Type B pancreatic cell (in vitro differentiated cells): ENCODE measurements at regions not wholly inside any gene's neighbourhood (a gene's known extent, or its start where the extent isn't known, plus 50 kb on each side); places are given as distances from the start of the nearest gene placed in this dataset.

Experiments
- DNase-seq: peaks from one replicate; pipeline ENCODE4 v3.0.0; 2021; ENCODE audit warnings: mixed read lengths; ENCODE audit not compliant: unreplicated experiment; ENCODE audit errors: extremely low spot score
- H3K27ac Mint-ChIP-seq: 2 replicates; pipeline ENCODE4 v1.8.0; 2021; ENCODE audit warnings: mild to moderate bottlenecking, mixed read lengths
- H3K27me3 Mint-ChIP-seq: 2 replicates; pipeline ENCODE4 v1.8.0; 2021; ENCODE audit warnings: mixed read lengths
- H3K36me3 Mint-ChIP-seq: 2 replicates; pipeline ENCODE4 v1.8.0; 2021; ENCODE audit warnings: mixed read lengths
- H3K4me1 Mint-ChIP-seq: one replicate; pipeline ENCODE4 v1.8.0; 2021; ENCODE audit warnings: mixed read lengths; ENCODE audit not compliant: unreplicated experiment
- H3K4me3 Mint-ChIP-seq: 2 replicates; pipeline ENCODE4 v1.8.0; 2021; ENCODE audit warnings: mild to moderate bottlenecking, mixed read lengths
- H3K9me3 Mint-ChIP-seq: 2 replicates; pipeline ENCODE4 v1.8.0; 2021; ENCODE audit warnings: mixed read lengths
- TF ChIP-seq, protein P1 (sequence below): fragments of 200-600 bp; sonication (generic); conservative IDR thresholded peaks from 2 replicates; pipeline ENCODE4 v1.5.0; 2021; ENCODE audit warnings: antibody characterized with exemption, mild to moderate bottlenecking

DNA sequence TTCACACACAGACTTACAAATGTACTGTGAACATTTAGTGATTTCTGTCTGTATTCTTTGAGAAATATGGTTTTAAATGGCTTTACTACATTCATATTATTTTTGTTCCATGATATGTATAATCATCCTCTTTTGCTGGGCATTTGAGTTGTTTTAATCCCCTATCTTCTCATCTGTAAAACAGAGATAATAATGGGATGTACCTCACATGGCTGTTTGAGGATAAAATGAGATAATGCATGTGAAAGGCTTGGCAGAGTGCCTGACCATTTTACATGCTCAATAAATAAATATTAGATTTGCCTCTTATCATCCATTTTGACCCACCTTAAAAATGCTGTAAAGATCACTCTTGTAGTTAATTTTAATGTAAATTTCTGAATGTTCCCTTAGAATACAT is 197.2 kb downstream of the C1orf94 start:
- Mint-ChIP-seq H3K4me3 (no peak overlapping the region), H3K27me3 (peaks cover 45% of the 10 kb centered on the region), H3K9me3 (no peaks in the 10 kb centered on the region), H3K27ac (no peak overlapping the region), H3K36me3 (no peaks in the 10 kb centered on the region), H3K4me1 (peaks cover 4% of the 10 kb centered on the region)
- no peak for DNase-seq
- TF ChIP-seq, protein P1, sequence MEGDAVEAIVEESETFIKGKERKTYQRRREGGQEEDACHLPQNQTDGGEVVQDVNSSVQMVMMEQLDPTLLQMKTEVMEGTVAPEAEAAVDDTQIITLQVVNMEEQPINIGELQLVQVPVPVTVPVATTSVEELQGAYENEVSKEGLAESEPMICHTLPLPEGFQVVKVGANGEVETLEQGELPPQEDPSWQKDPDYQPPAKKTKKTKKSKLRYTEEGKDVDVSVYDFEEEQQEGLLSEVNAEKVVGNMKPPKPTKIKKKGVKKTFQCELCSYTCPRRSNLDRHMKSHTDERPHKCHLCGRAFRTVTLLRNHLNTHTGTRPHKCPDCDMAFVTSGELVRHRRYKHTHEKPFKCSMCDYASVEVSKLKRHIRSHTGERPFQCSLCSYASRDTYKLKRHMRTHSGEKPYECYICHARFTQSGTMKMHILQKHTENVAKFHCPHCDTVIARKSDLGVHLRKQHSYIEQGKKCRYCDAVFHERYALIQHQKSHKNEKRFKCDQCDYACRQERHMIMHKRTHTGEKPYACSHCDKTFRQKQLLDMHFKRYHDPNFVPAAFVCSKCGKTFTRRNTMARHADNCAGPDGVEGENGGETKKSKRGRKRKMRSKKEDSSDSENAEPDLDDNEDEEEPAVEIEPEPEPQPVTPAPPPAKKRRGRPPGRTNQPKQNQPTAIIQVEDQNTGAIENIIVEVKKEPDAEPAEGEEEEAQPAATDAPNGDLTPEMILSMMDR: no peak

DNA sequence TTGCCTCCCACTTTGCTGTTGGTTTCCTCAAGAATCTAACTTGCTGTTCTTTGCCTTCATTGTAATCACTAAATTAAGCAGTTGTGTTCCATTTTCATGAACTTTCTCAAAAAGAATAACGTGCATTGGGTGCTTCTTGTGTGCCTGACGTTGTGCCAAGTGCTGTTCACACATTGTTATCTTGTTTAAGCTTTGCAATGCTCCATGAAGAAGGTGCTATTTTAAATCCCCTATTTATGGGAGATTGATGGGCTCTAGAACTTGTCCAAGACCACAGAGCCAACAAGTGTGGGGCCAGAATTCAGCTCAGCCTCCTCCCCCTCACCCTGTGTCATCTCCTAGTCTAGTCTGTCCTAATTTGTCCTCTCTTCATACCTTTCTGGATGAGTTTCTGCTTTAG is 199.8 kb downstream of the C1orf94 start:
- TF ChIP-seq, protein P1: no peak
- H3K9me3 Mint-ChIP-seq: no peaks in the 10 kb centered on the region
- peaks cover 25% of the 10 kb centered on the region for H3K4me1 Mint-ChIP-seq
- H3K27ac Mint-ChIP-seq: no peak overlapping the region
- peaks cover 38% of the 10 kb centered on the region for H3K27me3 Mint-ChIP-seq
- H3K4me3 Mint-ChIP-seq: no peak overlapping the region
- DNase-seq: no peak
- H3K36me3 Mint-ChIP-seq: no peaks in the 10 kb centered on the region

DNA sequence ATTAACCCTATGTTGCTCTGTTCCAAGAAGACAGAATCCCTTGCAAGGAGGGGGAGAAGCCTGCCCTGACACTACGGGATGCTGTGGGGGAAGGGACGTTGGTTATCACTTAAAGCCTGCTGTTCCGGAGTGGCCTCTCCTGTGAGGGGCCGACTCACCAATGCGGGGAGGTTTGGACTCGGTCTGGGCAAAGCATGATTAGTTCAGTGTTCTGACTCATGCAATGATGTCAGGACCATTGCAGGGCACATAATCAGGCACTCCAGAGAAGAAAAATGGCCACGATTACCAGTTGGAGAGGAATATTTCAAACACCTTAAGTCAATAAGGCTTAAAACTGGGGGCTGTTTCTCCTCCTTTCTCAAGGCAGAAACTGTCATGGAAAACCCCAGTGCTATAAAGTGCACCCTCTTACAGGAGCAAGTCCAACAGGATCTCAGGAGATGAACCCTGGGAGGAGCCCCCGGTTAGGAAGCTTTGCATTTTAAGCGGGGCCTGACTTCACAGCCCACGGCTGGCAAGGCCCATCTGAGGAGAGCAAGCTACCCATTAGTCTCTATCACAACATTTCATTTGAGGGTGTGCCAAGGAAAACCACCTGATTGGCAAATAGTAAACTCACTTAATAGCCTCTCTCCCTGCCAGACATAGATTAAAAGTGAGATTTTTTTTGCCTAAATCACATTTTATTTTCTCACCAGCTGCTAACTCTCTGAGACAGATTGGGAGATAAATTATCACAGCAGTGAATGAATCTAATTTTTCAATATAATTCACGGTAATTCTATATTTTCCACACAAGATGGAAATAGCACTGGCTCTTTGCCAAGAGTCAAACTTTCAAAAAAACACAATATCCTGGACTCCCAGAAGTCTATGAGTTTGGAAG is 202.5 kb downstream of the C1orf94 start:
- Mint-ChIP-seq H3K36me3 (no peaks in the 10 kb centered on the region), H3K9me3 (no peaks in the 10 kb centered on the region), H3K27me3 (peaks cover 22% of the 10 kb centered on the region), H3K4me1 (peaks cover 25% of the 10 kb centered on the region), H3K27ac (no peak overlapping the region), H3K4me3 (no peak overlapping the region)
- TF ChIP-seq, protein P1: no peak
- DNase-seq: no peak

DNA sequence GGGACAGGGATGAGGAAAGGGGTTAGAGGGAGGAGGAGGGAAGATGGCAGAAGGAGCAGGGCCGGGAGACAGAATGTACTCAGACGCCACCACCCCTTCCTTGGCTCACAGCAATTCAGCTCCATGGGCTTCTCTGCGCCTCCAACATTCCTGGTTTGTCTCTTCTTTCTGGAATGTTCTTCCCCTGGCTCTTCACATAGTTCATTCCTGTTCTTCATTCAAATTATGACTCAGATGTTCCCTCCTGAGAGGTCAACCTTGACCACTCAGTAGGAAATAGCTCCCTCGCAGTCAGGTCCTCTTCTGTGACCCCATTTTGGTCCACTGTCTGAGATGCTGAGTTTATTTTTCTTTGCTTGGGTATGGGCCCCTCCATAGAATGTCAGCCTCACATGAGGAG is 203.2 kb downstream of the C1orf94 start:
- TF ChIP-seq, protein P1: no peak
- H3K4me3 Mint-ChIP-seq: no peak overlapping the region
- H3K4me1 Mint-ChIP-seq: peaks cover 21% of the 10 kb centered on the region
- H3K27me3 Mint-ChIP-seq: peaks cover 17% of the 10 kb centered on the region
- H3K27ac Mint-ChIP-seq: no peak overlapping the region
- no peaks in the 10 kb centered on the region for H3K36me3 Mint-ChIP-seq
- DNase-seq: no peak
- H3K9me3 Mint-ChIP-seq: no peaks in the 10 kb centered on the region

DNA sequence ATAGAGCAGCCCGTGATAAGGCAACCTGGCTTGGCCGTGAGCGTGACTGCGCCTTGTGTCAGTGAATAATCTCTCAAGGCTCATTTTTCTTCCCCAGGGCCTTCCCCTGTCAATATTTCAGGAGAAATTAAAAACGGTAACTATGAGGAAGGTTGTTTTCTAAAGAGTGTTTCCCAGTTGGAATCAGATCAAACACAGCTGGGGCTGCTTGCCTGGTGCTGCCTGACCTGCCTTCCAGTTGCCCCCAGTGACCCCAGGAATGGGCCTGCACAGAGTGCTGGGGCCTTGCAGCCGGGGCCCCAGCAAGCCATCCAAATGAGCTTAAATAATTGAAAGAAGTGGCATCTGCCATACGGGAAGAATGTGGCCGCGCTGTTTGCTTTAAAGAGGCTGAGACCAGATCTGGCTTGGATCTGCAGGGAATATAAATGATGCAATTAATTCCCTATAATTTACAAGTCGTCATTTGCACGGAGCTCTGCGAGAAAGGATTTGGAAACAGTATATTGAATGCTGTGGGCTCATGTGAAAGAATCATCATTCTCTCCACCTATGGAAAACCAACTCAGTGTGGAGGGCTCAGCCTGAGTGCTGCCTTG is 203.9 kb downstream of the C1orf94 start:
- no peak overlapping the region for H3K4me3 Mint-ChIP-seq
- no peak overlapping the region for H3K27ac Mint-ChIP-seq
- H3K27me3 Mint-ChIP-seq: peaks cover 17% of the 10 kb centered on the region
- TF ChIP-seq, protein P1: no peak
- no peaks in the 10 kb centered on the region for H3K9me3 Mint-ChIP-seq
- H3K4me1 Mint-ChIP-seq: peaks cover 21% of the 10 kb centered on the region
- H3K36me3 Mint-ChIP-seq: no peaks in the 10 kb centered on the region
- DNase-seq: no peak
